Glutamatergic neuron (in vitro differentiated cells): ENCODE measurements at regions not wholly inside any gene's neighbourhood (a gene's known extent, or its start where the extent isn't known, plus 50 kb on each side); places are given as distances from the start of the nearest gene placed in this dataset.

ENCODE experiments used
- DNase-seq: peaks from one replicate; pipeline ENCODE4 v3.0.0; 2022
- H3K27ac Mint-ChIP-seq: one replicate; pipeline ENCODE4 v1.8.0; 2020; ENCODE audit warnings: mild to moderate bottlenecking, mixed read lengths, inconsistent platforms; ENCODE audit not compliant: unreplicated experiment
- H3K27me3 Mint-ChIP-seq: one replicate; pipeline ENCODE4 v1.8.0; 2020; ENCODE audit warnings: mild to moderate bottlenecking, moderate library complexity, mixed read lengths, inconsistent platforms; ENCODE audit not compliant: unreplicated experiment
- H3K36me3 Mint-ChIP-seq: one replicate; pipeline ENCODE4 v1.8.0; 2020; ENCODE audit warnings: mild to moderate bottlenecking, mixed read lengths, inconsistent platforms; ENCODE audit not compliant: unreplicated experiment
- H3K4me1 Mint-ChIP-seq: one replicate; pipeline ENCODE4 v1.8.0; 2020; ENCODE audit warnings: mild to moderate bottlenecking, low read depth, mixed read lengths, inconsistent platforms; ENCODE audit not compliant: unreplicated experiment
- H3K4me3 Mint-ChIP-seq: one replicate; pipeline ENCODE4 v1.8.0; 2020; ENCODE audit warnings: mild to moderate bottlenecking, mixed read lengths, inconsistent platforms; ENCODE audit not compliant: unreplicated experiment
- H3K9me3 Mint-ChIP-seq: one replicate; pipeline ENCODE4 v1.8.0; 2020; ENCODE audit warnings: mild to moderate bottlenecking, moderate library complexity, mixed read lengths, inconsistent platforms; ENCODE audit not compliant: unreplicated experiment
- TF ChIP-seq, protein P1 (sequence below): fragments of 200-600 bp; sonication (generic); IDR thresholded peaks from one replicate; pipeline ENCODE4 v1.5.0; 2021; ENCODE audit not compliant: partially characterized antibody, unreplicated experiment

DNA sequence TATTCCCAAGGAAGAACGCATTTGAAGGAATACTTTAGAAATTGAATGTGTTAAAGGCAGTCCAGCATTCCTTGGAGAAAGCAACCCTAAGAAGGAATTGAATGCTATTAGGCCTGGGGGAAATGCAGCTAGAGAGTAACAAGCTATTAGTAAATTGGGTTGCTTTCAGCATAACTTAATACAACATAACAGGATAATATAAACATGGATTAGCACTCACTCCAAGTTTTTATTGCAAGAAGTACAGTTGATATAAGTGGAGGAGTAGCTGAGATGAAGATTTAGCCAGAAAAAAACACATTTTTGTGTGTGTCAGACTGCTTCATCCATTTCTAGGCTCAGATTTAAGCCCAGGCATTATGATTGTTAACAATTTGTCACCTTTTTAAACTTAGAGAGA is 314.6 kb downstream of the MEIS1 start:
- Mint-ChIP-seq H3K36me3 (no peaks in the 10 kb centered on the region), H3K27me3 (no peaks in the 10 kb centered on the region), H3K4me1 (no peaks in the 10 kb centered on the region), H3K27ac (no peak overlapping the region), H3K9me3 (no peaks in the 10 kb centered on the region), H3K4me3 (no peak overlapping the region)
- TF ChIP-seq, protein P1, sequence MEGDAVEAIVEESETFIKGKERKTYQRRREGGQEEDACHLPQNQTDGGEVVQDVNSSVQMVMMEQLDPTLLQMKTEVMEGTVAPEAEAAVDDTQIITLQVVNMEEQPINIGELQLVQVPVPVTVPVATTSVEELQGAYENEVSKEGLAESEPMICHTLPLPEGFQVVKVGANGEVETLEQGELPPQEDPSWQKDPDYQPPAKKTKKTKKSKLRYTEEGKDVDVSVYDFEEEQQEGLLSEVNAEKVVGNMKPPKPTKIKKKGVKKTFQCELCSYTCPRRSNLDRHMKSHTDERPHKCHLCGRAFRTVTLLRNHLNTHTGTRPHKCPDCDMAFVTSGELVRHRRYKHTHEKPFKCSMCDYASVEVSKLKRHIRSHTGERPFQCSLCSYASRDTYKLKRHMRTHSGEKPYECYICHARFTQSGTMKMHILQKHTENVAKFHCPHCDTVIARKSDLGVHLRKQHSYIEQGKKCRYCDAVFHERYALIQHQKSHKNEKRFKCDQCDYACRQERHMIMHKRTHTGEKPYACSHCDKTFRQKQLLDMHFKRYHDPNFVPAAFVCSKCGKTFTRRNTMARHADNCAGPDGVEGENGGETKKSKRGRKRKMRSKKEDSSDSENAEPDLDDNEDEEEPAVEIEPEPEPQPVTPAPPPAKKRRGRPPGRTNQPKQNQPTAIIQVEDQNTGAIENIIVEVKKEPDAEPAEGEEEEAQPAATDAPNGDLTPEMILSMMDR, result no peak
- no peak for DNase-seq

DNA sequence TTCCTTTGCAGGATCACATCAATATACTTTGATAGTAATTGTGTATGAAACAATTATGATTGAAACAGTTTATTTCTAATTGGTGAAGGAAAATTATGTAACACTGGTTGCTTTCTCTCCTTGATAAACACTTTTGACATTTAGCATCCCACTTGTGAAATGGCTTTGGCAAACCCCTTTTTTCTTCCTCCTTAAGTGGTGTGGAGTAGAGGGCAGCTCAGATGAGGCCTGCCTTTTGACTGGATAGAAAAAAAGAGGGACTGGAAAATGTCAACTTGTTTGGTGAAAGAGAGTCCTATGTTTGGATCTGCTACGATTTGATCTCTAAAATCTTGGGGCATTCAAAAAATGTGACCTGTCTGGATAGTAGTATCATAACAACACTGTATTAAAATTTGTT is 318.3 kb downstream of the MEIS1 start:
- no peak for DNase-seq
- no peaks in the 10 kb centered on the region for H3K4me1 Mint-ChIP-seq
- no peak overlapping the region for H3K27ac Mint-ChIP-seq
- peaks cover 2% of the 10 kb centered on the region for H3K9me3 Mint-ChIP-seq
- H3K4me3 Mint-ChIP-seq, result no peak overlapping the region
- H3K27me3 Mint-ChIP-seq, result no peaks in the 10 kb centered on the region
- no peaks in the 10 kb centered on the region for H3K36me3 Mint-ChIP-seq
- TF ChIP-seq, protein P1, result no peak

DNA sequence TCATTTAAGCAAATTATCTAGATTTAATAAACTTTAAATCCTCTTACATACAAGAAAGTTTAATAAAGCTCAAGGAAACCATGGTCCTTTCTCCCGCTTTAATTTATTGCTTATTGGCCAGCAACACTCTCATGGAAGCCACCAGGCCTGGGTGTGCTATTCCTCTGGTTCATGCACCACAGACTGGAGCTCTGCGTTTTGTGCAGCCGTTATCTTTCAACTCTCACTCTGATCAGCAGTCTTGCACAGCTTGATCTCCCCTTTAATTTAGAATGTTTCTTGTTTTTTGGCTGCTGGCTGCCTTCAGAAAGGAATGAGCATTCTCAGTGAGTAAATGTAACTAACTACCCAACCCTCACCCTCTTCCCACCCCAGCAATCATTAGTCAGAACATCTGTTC is 318.7 kb downstream of the MEIS1 start:
- no peak overlapping the region for H3K4me3 Mint-ChIP-seq
- no peaks in the 10 kb centered on the region for H3K36me3 Mint-ChIP-seq
- H3K27ac Mint-ChIP-seq, result no peak overlapping the region
- peaks cover 2% of the 10 kb centered on the region for H3K9me3 Mint-ChIP-seq
- H3K27me3 Mint-ChIP-seq, result no peaks in the 10 kb centered on the region
- DNase-seq, result no peak
- TF ChIP-seq, protein P1, result no peak
- H3K4me1 Mint-ChIP-seq, result no peaks in the 10 kb centered on the region

DNA sequence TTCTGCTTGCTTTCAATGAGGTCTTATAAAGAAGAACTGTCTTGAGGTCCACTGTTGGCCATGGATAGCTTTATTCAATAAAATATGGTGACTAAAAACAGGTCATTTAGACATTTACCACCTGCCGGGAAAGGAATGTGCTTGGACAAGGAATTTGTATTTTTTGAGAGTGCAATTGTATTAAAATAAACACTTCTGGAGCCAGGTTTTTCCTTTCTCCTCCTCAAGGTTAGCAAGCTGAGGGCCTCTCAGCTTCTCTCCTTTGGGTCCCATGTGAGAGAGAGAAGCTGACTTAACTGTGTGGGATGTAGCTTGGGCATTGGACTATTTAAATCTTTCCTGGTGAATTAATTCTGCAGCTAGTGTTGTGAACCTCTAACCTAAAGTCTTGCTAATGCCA is 321.0 kb downstream of the MEIS1 start:
- Mint-ChIP-seq H3K4me1 (no peaks in the 10 kb centered on the region), H3K27ac (no peak overlapping the region), H3K9me3 (peaks cover 2% of the 10 kb centered on the region), H3K36me3 (no peaks in the 10 kb centered on the region), H3K4me3 (no peak overlapping the region), H3K27me3 (peaks cover under 1% of the 10 kb centered on the region)
- TF ChIP-seq, protein P1, result no peak
- DNase-seq, result no peak

DNA sequence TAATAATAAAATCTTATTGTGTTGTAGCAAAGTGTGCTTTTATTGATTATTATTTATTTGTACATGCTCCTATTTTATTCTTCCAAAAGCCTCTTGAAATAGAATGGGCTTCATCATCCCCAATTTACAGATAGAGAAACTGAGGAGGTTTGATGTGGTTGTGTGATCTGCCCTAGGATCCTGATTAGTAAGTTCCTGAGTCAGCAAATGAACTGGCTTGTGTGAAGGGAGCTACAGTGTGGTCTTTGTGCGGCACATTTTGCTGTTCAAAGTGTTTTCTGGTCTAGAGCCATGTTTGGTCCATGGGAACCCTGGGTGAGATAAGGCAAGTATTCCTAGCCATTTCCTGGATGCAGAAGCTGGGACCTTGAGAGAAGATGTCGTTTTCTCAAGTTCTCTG is 326.9 kb downstream of the MEIS1 start:
- TF ChIP-seq, protein P1, result no peak
- Mint-ChIP-seq H3K9me3 (peaks cover 2% of the 10 kb centered on the region), H3K4me3 (no peak overlapping the region), H3K36me3 (no peaks in the 10 kb centered on the region), H3K4me1 (no peaks in the 10 kb centered on the region), H3K27ac (no peak overlapping the region), H3K27me3 (peaks cover 1% of the 10 kb centered on the region)
- DNase-seq, result no peak
